ENCODE measurements at regions not wholly inside any gene's neighbourhood (a gene's known extent, or its start where the extent isn't known, plus 50 kb on each side); places are given as distances from the start of the nearest gene placed in this dataset.

GRCh38 chr1:67607286-67607685 lies 77.7 kb upstream of the GADD45A start:
- Mint-ChIP-seq H3K27me3 (ENCODE audit: low read depth) (no peaks in the 10 kb centered on the region), H3K4me3 (no peak overlapping the region), H3K4me1 (peaks cover 13% of the 10 kb centered on the region), H3K9me3 (no peaks in the 10 kb centered on the region), H3K36me3 (ENCODE audit: low read depth) (no peaks in the 10 kb centered on the region), H3K27ac (ENCODE audit: unreplicated experiment) (peak overlapping the region; percentile 70)
- no peak for DNase-seq (ENCODE audit: low read depth, low spot score)
- TF ChIP-seq CTCF (conservative IDR thresholded peaks at IDR 0.05), result no peak

GRCh38 chr1:67607699-67608098 lies 77.3 kb upstream of the GADD45A start:
- Mint-ChIP-seq H3K4me1 (peaks cover 13% of the 10 kb centered on the region), H3K9me3 (no peaks in the 10 kb centered on the region), H3K27me3 (ENCODE audit: low read depth) (no peaks in the 10 kb centered on the region), H3K27ac (ENCODE audit: unreplicated experiment) (peak overlapping the region; percentile 70), H3K4me3 (no peak overlapping the region), H3K36me3 (ENCODE audit: low read depth) (no peaks in the 10 kb centered on the region)
- no peak for TF ChIP-seq CTCF (conservative IDR thresholded peaks at IDR 0.05)
- no peak for DNase-seq (ENCODE audit: low read depth, low spot score)

- Mint-ChIP-seq H3K27me3 (ENCODE audit: low read depth) (no peaks in the 10 kb centered on the region), H3K27ac (ENCODE audit: unreplicated experiment) (peak overlapping the region; percentile 68), H3K36me3 (ENCODE audit: low read depth) (no peaks in the 10 kb centered on the region), H3K9me3 (no peaks in the 10 kb centered on the region), H3K4me1 (peaks cover 13% of the 10 kb centered on the region), H3K4me3 (no peak overlapping the region)
- no peak for DNase-seq (ENCODE audit: low read depth, low spot score)
- no peak for TF ChIP-seq CTCF (conservative IDR thresholded peaks at IDR 0.05)
These were observed 76.1 kb upstream of the GADD45A start for GRCh38 chr1:67608661-67609576.

GRCh38 chr1:67609577-67610341 lies 75.2 kb upstream of the GADD45A start:
- Mint-ChIP-seq H3K4me3 (no peak overlapping the region), H3K9me3 (no peaks in the 10 kb centered on the region), H3K27me3 (ENCODE audit: low read depth) (no peaks in the 10 kb centered on the region), H3K36me3 (ENCODE audit: low read depth) (no peaks in the 10 kb centered on the region), H3K27ac (ENCODE audit: unreplicated experiment) (no peak overlapping the region), H3K4me1 (peaks cover 12% of the 10 kb centered on the region)
- DNase-seq (ENCODE audit: low read depth, low spot score), result no peak
- no peak for TF ChIP-seq CTCF (conservative IDR thresholded peaks at IDR 0.05)

GRCh38 chr1:67610450-67610849 lies 74.6 kb upstream of the GADD45A start:
- Mint-ChIP-seq H3K36me3 (ENCODE audit: low read depth) (no peaks in the 10 kb centered on the region), H3K27ac (ENCODE audit: unreplicated experiment) (no peak overlapping the region), H3K9me3 (peaks cover 3% of the 10 kb centered on the region), H3K4me3 (no peak overlapping the region), H3K4me1 (peaks cover 5% of the 10 kb centered on the region), H3K27me3 (ENCODE audit: low read depth) (no peaks in the 10 kb centered on the region)
- TF ChIP-seq CTCF (conservative IDR thresholded peaks at IDR 0.05), result no peak
- DNase-seq (ENCODE audit: low read depth, low spot score), result no peak
